ENCODE measurements at regions not wholly inside any gene's neighbourhood (a gene's known extent, or its start where the extent isn't known, plus 50 kb on each side); places are given as distances from the start of the nearest gene placed in this dataset.
"Not testable (repeated sequence)": the region's sequence is repeated elsewhere in the genome, so short reads cannot be mapped to it uniquely, and the experiment has no call there.

- not testable (repeated sequence) for TF ChIP-seq SUZ12, ARNT (IDR thresholded peaks at IDR 0.05)
These were observed 1654.0 kb downstream of the SPATA31A7 start for GRCh38 chr9:62843706-62844290.
